ENCODE measurements at regions not wholly inside any gene's neighbourhood (a gene's known extent, or its start where the extent isn't known, plus 50 kb on each side); places are given as distances from the start of the nearest gene placed in this dataset.

GRCh38 chr6:148671952-148672351 lies 74.9 kb upstream of the UST start:
- Histone ChIP-seq H3K9me3 (peaks cover 8% of the 10 kb centered on the region; the same call in 2 of the 3 replicates), H3K27ac (no peak overlapping the region), H3K4me3 (no peak overlapping the region), H3K4me1 (no peaks in the 10 kb centered on the region), H3K4me2 (no peak overlapping the region)
- ChIA-PET CTCF (no interaction called here), POLR2A (no interaction called here)
- FAIRE-seq (no peak), ATAC-seq (no peak), DNase-seq (ENCODE audit: low read depth in 1 of 2, low spot score in 1 of 2) (no peak)
- TF ChIP-seq POLR2AphosphoS2 (conservative IDR thresholded peaks at IDR 0.05; ENCODE audit: low read length) = no peak
- TF ChIP-seq ZSCAN20 (CRISPR knock-in tag; IDR thresholded peaks at IDR 0.05) = no peak
- TF ChIP-seq NR3C1 (IDR thresholded peaks at IDR 0.05) = no peak
- no peak for TF ChIP-seq PBX3 (IDR thresholded peaks at IDR 0.05)
- TF ChIP-seq BHLHE40 (IDR thresholded peaks at IDR 0.05; ENCODE audit: low read depth, low read length) = no peak
- no peak for TF ChIP-seq TFCP2L1 (CRISPR knock-in tag; IDR thresholded peaks at IDR 0.05)
- no peak for TF ChIP-seq ZNF302 (CRISPR knock-in tag; IDR thresholded peaks at IDR 0.05)
- TF ChIP-seq USF2 (IDR thresholded peaks at IDR 0.05) = no peak
- TF ChIP-seq RFX5 (IDR thresholded peaks at IDR 0.05) = no peak
- TF ChIP-seq CHD4 (IDR thresholded peaks at IDR 0.05; ENCODE audit: borderline replicate concordance) = no peak
- TF ChIP-seq NPAS2 (CRISPR knock-in tag; IDR thresholded peaks at IDR 0.05; ENCODE audit: borderline replicate concordance) = no peak
- TF ChIP-seq CBX2 (IDR thresholded peaks at IDR 0.05; ENCODE audit: borderline replicate concordance, low read depth) = no peak
- no peak for TF ChIP-seq HOXB5 (CRISPR knock-in tag; IDR thresholded peaks at IDR 0.05)

- Histone ChIP-seq H3K4me1 (no peaks in the 10 kb centered on the region), H3K4me2 (no peak overlapping the region), H3K9me3 (peaks cover 8% of the 10 kb centered on the region; the same call in 2 of the 3 replicates), H3K4me3 (no peak overlapping the region), H3K27ac (no peak overlapping the region)
- ChIA-PET POLR2A (no interaction called here), CTCF (no interaction called here)
- ATAC-seq (no peak), DNase-seq (ENCODE audit: low read depth in 1 of 2, low spot score in 1 of 2) (no peak), FAIRE-seq (no peak)
- WGBS (ENCODE audit: missing lambda C conversion rate) = 7% methylated on average over 1 of the region's 1 CpG
- TF ChIP-seq SREBF2 (IDR thresholded peaks at IDR 0.05) (no peak), HMGXB4 (CRISPR knock-in tag; IDR thresholded peaks at IDR 0.05; ENCODE audit: borderline replicate concordance) (no peak), KDM1A (IDR thresholded peaks at IDR 0.05; ENCODE audit: low read depth) (no peak), NFE2L2 (conservative IDR thresholded peaks at IDR 0.05; ENCODE audit: low read length) (no peak), REST (IDR thresholded peaks at IDR 0.05) (no peak), ZSCAN20 (CRISPR knock-in tag; IDR thresholded peaks at IDR 0.05) (no peak), RAD21 (conservative IDR thresholded peaks at IDR 0.05 in 1 of 2, IDR thresholded peaks at IDR 0.05 in 1 of 2) (no peak), E2F6 (IDR thresholded peaks at IDR 0.05; ENCODE audit: borderline replicate concordance, low read depth) (no peak), ATOH8 (CRISPR knock-in tag; IDR thresholded peaks at IDR 0.05; ENCODE audit: low read depth) (no peak), HES2 (IDR thresholded peaks at IDR 0.05) (no peak), HOXB5 (CRISPR knock-in tag; IDR thresholded peaks at IDR 0.05) (no peak), POLR2AphosphoS2 (conservative IDR thresholded peaks at IDR 0.05; ENCODE audit: low read length) (no peak), HOXA7 (CRISPR knock-in tag; IDR thresholded peaks at IDR 0.05) (no peak), HEYL (CRISPR knock-in tag; IDR thresholded peaks at IDR 0.05) (no peak), CTCF (IDR thresholded peaks at IDR 0.05) (no peak)
Measured at GRCh38 chr6:148674306-148674705, 72.5 kb upstream of the UST start.

All from A549 (cell line).